ENCODE measurements at regions not wholly inside any gene's neighbourhood (a gene's known extent, or its start where the extent isn't known, plus 50 kb on each side); places are given as distances from the start of the nearest gene placed in this dataset.

- ChIA-PET CTCF (no interaction called here), POLR2A (no interaction called here)
- Histone ChIP-seq H3K9me1 (replicated peaks; ENCODE audit: control insufficient read depth, extremely low read depth, insufficient read depth, low read length) (no peaks in the 10 kb centered on the region), H2AFZ (ENCODE audit: low read depth, low read length) (no peak overlapping the region), H3K9me3 (replicated peaks; ENCODE audit: control insufficient read depth, insufficient read depth, low read length) (no peaks in the 10 kb centered on the region), H3K9ac (replicated peaks; ENCODE audit: extremely low read depth, insufficient read depth, low read length) (no peak overlapping the region), H3K36me3 (ENCODE audit: control insufficient read depth in 2 of 2, extremely low read depth in 1 of 2, insufficient read depth in 2 of 2, low read length in 2 of 2) (no peaks in the 10 kb centered on the region), H4K20me1 (replicated peaks; ENCODE audit: control insufficient read depth, extremely low read depth, insufficient read depth, low read length) (no peaks in the 10 kb centered on the region), H3K79me2 (ENCODE audit: control insufficient read depth, insufficient read depth, low read length) (no peaks in the 10 kb centered on the region), H3K4me2 (ENCODE audit: insufficient read depth, low read length) (no peak overlapping the region), H3K4me3 (replicated peaks in 1 of 3; ENCODE audit: insufficient read depth in 1 of 3, low read depth in 1 of 3, low read length in 3 of 3) (no peak overlapping the region), H3K4me1 (ENCODE audit: control insufficient read depth, extremely low read depth, insufficient read depth, low read length) (no peaks in the 10 kb centered on the region), H3K27me3 (ENCODE audit: control insufficient read depth in 2 of 2, insufficient read depth in 2 of 2, low read length in 2 of 2) (no peaks in the 10 kb centered on the region), H3K27ac (ENCODE audit: insufficient read depth, low read depth, low read length) (no peak overlapping the region)
- BruUV-seq (replicated peaks) = no TSS peak
- FAIRE-seq (no peak), DNase-seq (ENCODE audit: low read depth, low spot score) (no peak)
- dilution Hi-C loops (cut with MboI; ENCODE audit: extremely low pct_ligation_motif_present, low sequenced_read_pairs) = no loop called here
- TF ChIP-seq CTCF (IDR thresholded peaks at IDR 0.05; ENCODE audit: extremely low read depth in 1 of 2, insufficient read depth in 1 of 2, low read depth in 1 of 2, low read length in 2 of 2) (no peak), MAX (IDR thresholded peaks at IDR 0.05; ENCODE audit: insufficient read depth, insufficient read length) (no peak), EZH2 (IDR thresholded peaks at IDR 0.05; ENCODE audit: borderline replicate concordance, low read depth, low read length, severe bottlenecking) (no peak), JUN (IDR thresholded peaks at IDR 0.05; ENCODE audit: borderline replicate concordance, insufficient read depth, insufficient read length, low read depth) (no peak)
- intact Hi-C loops (cut with micrococcal nuclease) = no loop called here
Measured at GRCh38 chr9:11632691-11633090, 1019.9 kb upstream of the PTPRD start.

- Histone ChIP-seq H3K4me3 (replicated peaks in 1 of 3; ENCODE audit: insufficient read depth in 1 of 3, low read depth in 1 of 3, low read length in 3 of 3) (no peak overlapping the region), H2AFZ (ENCODE audit: low read depth, low read length) (no peak overlapping the region), H3K4me1 (ENCODE audit: control insufficient read depth, extremely low read depth, insufficient read depth, low read length) (no peaks in the 10 kb centered on the region), H3K36me3 (ENCODE audit: control insufficient read depth in 2 of 2, extremely low read depth in 1 of 2, insufficient read depth in 2 of 2, low read length in 2 of 2) (no peaks in the 10 kb centered on the region), H3K9me3 (replicated peaks; ENCODE audit: control insufficient read depth, insufficient read depth, low read length) (peaks cover 2% of the 10 kb centered on the region), H3K9ac (replicated peaks; ENCODE audit: extremely low read depth, insufficient read depth, low read length) (no peak overlapping the region), H3K79me2 (ENCODE audit: control insufficient read depth, insufficient read depth, low read length) (no peaks in the 10 kb centered on the region), H3K27ac (ENCODE audit: insufficient read depth, low read depth, low read length) (no peak overlapping the region), H3K4me2 (ENCODE audit: insufficient read depth, low read length) (no peak overlapping the region), H3K27me3 (ENCODE audit: control insufficient read depth in 2 of 2, insufficient read depth in 2 of 2, low read length in 2 of 2) (no peaks in the 10 kb centered on the region), H4K20me1 (replicated peaks; ENCODE audit: control insufficient read depth, extremely low read depth, insufficient read depth, low read length) (no peaks in the 10 kb centered on the region), H3K9me1 (replicated peaks; ENCODE audit: control insufficient read depth, extremely low read depth, insufficient read depth, low read length) (no peaks in the 10 kb centered on the region)
- ChIA-PET POLR2A (no interaction called here), CTCF (no interaction called here)
- dilution Hi-C loops (cut with MboI; ENCODE audit: extremely low pct_ligation_motif_present, low sequenced_read_pairs) = no loop called here
- BruUV-seq (replicated peaks) = no TSS peak
- no peak for FAIRE-seq
- intact Hi-C loops (cut with micrococcal nuclease) = no loop called here
- TF ChIP-seq GATA2 (IDR thresholded peaks at IDR 0.05; ENCODE audit: insufficient read depth, insufficient read length, low read depth, low read length) (no peak), CTCF (IDR thresholded peaks at IDR 0.05; ENCODE audit: extremely low read depth in 1 of 2, insufficient read depth in 1 of 2, low read depth in 1 of 2, low read length in 2 of 2) (no peak), EZH2 (IDR thresholded peaks at IDR 0.05; ENCODE audit: borderline replicate concordance, low read depth, low read length, severe bottlenecking) (no peak), JUN (IDR thresholded peaks at IDR 0.05; ENCODE audit: borderline replicate concordance, insufficient read depth, insufficient read length, low read depth) (no peak), POLR2A (IDR thresholded peaks at IDR 0.05; ENCODE audit: low read depth, low read length) (no peak), FOS (IDR thresholded peaks at IDR 0.05; ENCODE audit: borderline replicate concordance, insufficient read depth, low read length) (no peak), POLR2AphosphoS5 (IDR thresholded peaks at IDR 0.05; ENCODE audit: insufficient read depth, low read depth, low read length) (no peak), MAX (IDR thresholded peaks at IDR 0.05; ENCODE audit: insufficient read depth, insufficient read length) (no peak), MYC (IDR thresholded peaks at IDR 0.05; ENCODE audit: low read depth, low read length) (no peak)
- no peak for DNase-seq (ENCODE audit: low read depth, low spot score)
Measured at GRCh38 chr9:11646831-11647230, 1034.0 kb upstream of the PTPRD start.
